Loucy (cell line): ENCODE measurements at regions not wholly inside any gene's neighbourhood (a gene's known extent, or its start where the extent isn't known, plus 50 kb on each side); places are given as distances from the start of the nearest gene placed in this dataset.

Experiments
- CTCF ChIP-seq: fragments of 200-600 bp; sonication (generic); conservative IDR thresholded peaks from 2 replicates; pipeline ENCODE4 v1.5.1; 2014; ENCODE audit warnings: mild to moderate bottlenecking, antibody characterized with exemption, low read length
- EZH2phosphoT487 ChIP-seq: fragments of 200-600 bp; IDR thresholded peaks from 2 replicates; pipeline ENCODE4 v1.6.1; 2018; ENCODE audit warnings: antibody characterized with exemption, mild to moderate bottlenecking, moderate library complexity, borderline replicate concordance

- TF ChIP-seq CTCF (no peak), EZH2phosphoT487 (no peak)
These were observed 76.6 kb downstream of the UNCX start for GRCh38 chr7:1309290-1309689.
